OCI-LY7 (cell line): ENCODE measurements at regions not wholly inside any gene's neighbourhood (a gene's known extent, or its start where the extent isn't known, plus 50 kb on each side); places are given as distances from the start of the nearest gene placed in this dataset.

Experiments used
- BruUV-seq: library from RNA; stranded (reverse); fragments of 400-500 nt; replicated peaks from 2 replicates; lab custom pipeline; 2021; lab: Mats Ljungman, UMichigan
- CTCF ChIA-PET: fragments of 300-600 bp; sonication (Branson Sonifier 250); formaldehyde crosslinking; loops from one replicate; lab custom pipeline; 2022; ENCODE audit warnings: antibody characterized with exemption; ENCODE audit not compliant: unreplicated experiment; lab: Charles Lee
- POLR2A ChIA-PET: fragments of 300-600 bp; sonication (Branson Sonifier 250); formaldehyde crosslinking; loops from one replicate; lab custom pipeline; 2022; ENCODE audit warnings: antibody characterized with exemption; lab: Charles Lee
- DNase-seq: peaks from one replicate; pipeline ENCODE4 v3.0.0-alpha.2; 2015; ENCODE audit warnings: low spot score
- H2AFZ ChIP-seq: fragments of 200-600 bp; sonication (generic), shearing (Covaris generic); 2 replicates; pipeline ENCODE4 v1.6.1; 2014; ENCODE audit warnings: mild to moderate bottlenecking, antibody characterized with exemption, low read length, moderate library complexity
- H3K27ac ChIP-seq: fragments of 200-600 bp; sonication (generic); 2 replicates; pipeline ENCODE4 v1.5.1; 2014; ENCODE audit warnings: mixed run types, low read depth, mild to moderate bottlenecking, moderate library complexity, low read length, inconsistent platforms; ENCODE audit not compliant: poor library complexity, severe bottlenecking
- H3K36me3 ChIP-seq: fragments of 200-600 bp; sonication (generic); 2 replicates; pipeline ENCODE4 v1.6.1; 2014; ENCODE audit warnings: mild to moderate bottlenecking, antibody characterized with exemption, low read length, moderate library complexity, mixed read lengths; ENCODE audit not compliant: insufficient read depth
- H3K4me1 ChIP-seq: fragments of 200-600 bp; sonication (generic); 2 replicates; pipeline ENCODE4 v1.5.1; 2014; ENCODE audit warnings: mild to moderate bottlenecking, low read length; ENCODE audit not compliant: insufficient read depth, poor library complexity, severe bottlenecking
- H3K4me2 ChIP-seq: fragments of 200-600 bp; sonication (generic); 2 replicates; pipeline ENCODE4 v1.6.1; 2014; ENCODE audit warnings: mild to moderate bottlenecking, low read length
- H3K4me3 ChIP-seq: fragments of 200-600 bp; sonication (generic); 2 replicates; pipeline ENCODE4 v1.5.1; 2014; ENCODE audit warnings: mild to moderate bottlenecking, low read depth, low read length; ENCODE audit not compliant: poor library complexity, severe bottlenecking
- H3K79me2 ChIP-seq: fragments of 200-600 bp; sonication (generic); 2 replicates; pipeline ENCODE4 v1.6.1; 2016; ENCODE audit warnings: low read depth, mild to moderate bottlenecking, low read length, moderate library complexity, mixed read lengths; ENCODE audit not compliant: insufficient read depth
- H3K9me2 ChIP-seq: fragments of 200-600 bp; sonication (generic); 2 replicates; pipeline ENCODE4 v1.6.1; 2016; ENCODE audit warnings: mild to moderate bottlenecking, low read length, mixed read lengths; ENCODE audit not compliant: insufficient read depth
- H3K9me3 ChIP-seq: fragments of 200-600 bp; sonication (generic); 2 replicates; pipeline ENCODE4 v1.6.1; 2014; ENCODE audit warnings: mild to moderate bottlenecking, mixed run types, low read length, mixed read lengths
- H4K20me1 ChIP-seq: fragments of 200-600 bp; sonication (generic); 2 replicates; pipeline ENCODE4 v1.6.1; 2014; ENCODE audit warnings: mild to moderate bottlenecking, antibody characterized with exemption, low read length, moderate library complexity, mixed read lengths; ENCODE audit not compliant: insufficient read depth
- CTCF ChIP-seq: fragments of 200-600 bp; sonication (generic); conservative IDR thresholded peaks from 2 replicates; pipeline ENCODE4 v1.5.1; 2014; ENCODE audit warnings: mild to moderate bottlenecking, antibody characterized with exemption, low read length, moderate library complexity, mixed read lengths
- EZH2phosphoT487 ChIP-seq: fragments of 200-600 bp; sonication (generic); IDR thresholded peaks from 2 replicates; pipeline ENCODE4 v1.6.1; 2018; ENCODE audit warnings: low read depth, borderline replicate concordance, mild to moderate bottlenecking, mixed run types, antibody characterized with exemption, low read length, moderate library complexity, mixed read lengths
- intact Hi-C: fragments of 100-400 bp; cut with micrococcal nuclease; formaldehyde crosslinking; loops from one replicate; pipeline ENCODE4 v1.10.0; 2022; ENCODE audit not compliant: unreplicated experiment

DNA sequence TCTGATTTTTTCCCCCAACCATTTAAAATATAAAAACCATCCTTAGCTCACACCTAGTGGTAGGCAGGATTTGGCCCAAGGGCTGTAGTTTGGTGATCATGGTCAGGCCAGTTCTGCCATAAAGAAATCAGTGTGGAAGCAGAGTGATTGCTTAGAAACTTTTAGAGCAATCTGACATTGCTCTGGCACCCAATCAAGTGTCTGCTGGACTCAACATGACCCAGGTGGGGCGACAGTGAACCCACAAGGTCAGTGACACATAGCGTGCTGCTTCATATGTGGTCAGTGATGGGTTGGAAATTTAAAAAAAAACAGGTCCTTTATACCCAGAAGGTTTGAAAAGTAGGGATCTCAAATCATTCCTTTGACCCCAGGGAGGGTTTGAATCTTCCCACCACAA lies 107.9 kb downstream of the BANF2 start:
- Histone ChIP-seq H3K27ac (no peak overlapping the region), H4K20me1 (no peaks in the 10 kb centered on the region), H3K36me3 (no peaks in the 10 kb centered on the region), H3K4me2 (no peak overlapping the region), H3K9me3 (no peaks in the 10 kb centered on the region), H3K4me3 (no peak overlapping the region), H3K4me1 (peaks cover 16% of the 10 kb centered on the region), H3K79me2 (no peaks in the 10 kb centered on the region), H2AFZ (no peak overlapping the region), H3K9me2 (no peaks in the 10 kb centered on the region)
- intact Hi-C loops = no loop called here
- no peak for TF ChIP-seq CTCF
- TF ChIP-seq EZH2phosphoT487 = no peak
- POLR2A ChIA-PET = no interaction called here
- DNase-seq = no peak
- CTCF ChIA-PET = no interaction called here
- BruUV-seq = no TSS peak

- no peaks in the 10 kb centered on the region for H4K20me1 ChIP-seq
- no peaks in the 10 kb centered on the region for H3K9me2 ChIP-seq
- no peak overlapping the region for H3K4me3 ChIP-seq
- ChIA-PET POLR2A (no interaction called here), CTCF (no interaction called here)
- H3K9me3 ChIP-seq = no peaks in the 10 kb centered on the region
- H3K4me2 ChIP-seq = no peak overlapping the region
- no TSS peak for BruUV-seq
- no peak overlapping the region for H3K27ac ChIP-seq
- H2AFZ ChIP-seq = no peak overlapping the region
- no peak for DNase-seq
- peaks cover 13% of the 10 kb centered on the region for H3K4me1 ChIP-seq
- intact Hi-C loops = no loop called here
- TF ChIP-seq EZH2phosphoT487 = no peak
- no peak for TF ChIP-seq CTCF
- no peaks in the 10 kb centered on the region for H3K36me3 ChIP-seq
- H3K79me2 ChIP-seq = no peaks in the 10 kb centered on the region
Observed at GRCh38 chr20:17806739-17807441, 107.1 kb downstream of the BANF2 start.

DNA sequence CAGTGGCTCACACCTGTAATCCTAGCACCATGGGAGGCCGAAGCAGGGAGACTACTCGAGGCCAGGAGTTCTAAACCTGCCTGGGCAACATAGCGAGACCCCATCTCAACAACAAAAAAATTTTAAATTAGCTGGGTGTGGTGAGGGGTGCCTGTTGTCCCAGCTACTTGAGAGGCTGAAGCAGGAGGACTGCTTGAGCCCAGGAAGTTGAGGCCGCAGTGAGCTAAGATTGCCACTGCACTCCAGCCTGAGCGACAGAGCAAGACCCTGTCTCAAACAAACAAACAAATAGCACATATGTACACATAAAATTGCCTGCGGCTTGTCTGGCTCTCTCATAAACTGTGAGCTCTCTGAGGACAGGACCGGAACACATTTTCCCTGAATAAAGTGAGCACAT lies 106.3 kb downstream of the BANF2 start:
- no TSS peak for BruUV-seq

More for the DNA sequence above, 106.3 kb downstream of the BANF2 start:
- Histone ChIP-seq H3K4me1 (peaks cover 5% of the 10 kb centered on the region), H3K4me2 (no peak overlapping the region), H2AFZ (no peak overlapping the region), H3K9me2 (no peaks in the 10 kb centered on the region), H3K4me3 (no peak overlapping the region), H4K20me1 (no peaks in the 10 kb centered on the region), H3K27ac (no peak overlapping the region), H3K36me3 (no peaks in the 10 kb centered on the region), H3K9me3 (no peaks in the 10 kb centered on the region), H3K79me2 (no peaks in the 10 kb centered on the region)
- ChIA-PET CTCF (no interaction called here), POLR2A (no interaction called here)
- TF ChIP-seq EZH2phosphoT487 = no peak
- TF ChIP-seq CTCF = no peak
- intact Hi-C loops = no loop called here
- DNase-seq = no peak
